Suprapubic skin (tissue), 4 donors: ENCODE measurements at regions not wholly inside any gene's neighbourhood (a gene's known extent, or its start where the extent isn't known, plus 50 kb on each side); places are given as distances from the start of the nearest gene placed in this dataset.

Experiments
- DNase-seq, 2 donors: peaks; one replicate each; pipeline ENCODE4 v3.0.0-alpha.2; 2019; ENCODE audit warnings: low spot score in 2 of 2
- H3K27ac ChIP-seq: fragments of 200-600 bp; sonication (generic); one replicate; pipeline ENCODE4 v1.5.1; 2019
- H3K27me3 ChIP-seq: fragments of 200-600 bp; sonication (generic); one replicate; pipeline ENCODE4 v1.5.1; 2019
- H3K36me3 ChIP-seq: fragments of 200-600 bp; sonication (generic); one replicate; pipeline ENCODE4 v1.5.1; 2019
- H3K4me1 ChIP-seq: fragments of 200-600 bp; sonication (generic); one replicate; pipeline ENCODE4 v1.5.1; 2019
- H3K4me3 ChIP-seq: fragments of 200-600 bp; sonication (generic); one replicate; pipeline ENCODE4 v1.5.1; 2019; ENCODE audit warnings: mild to moderate bottlenecking
- H3K9me3 ChIP-seq: fragments of 200-600 bp; sonication (generic); one replicate; pipeline ENCODE4 v1.5.1; 2019
- CTCF ChIP-seq, 2 donors: fragments of 200-600 bp in 1 of 2; fragments of 450-650 bp in 1 of 2; sonication (generic) in 1 of 2; IDR thresholded peaks; one replicate each; pipeline ENCODE4 v1.5.1; 2016 to 2019; ENCODE audit warnings: antibody characterized with exemption in 2 of 2, mild to moderate bottlenecking in 1 of 2, moderate library complexity in 1 of 2
- EP300 ChIP-seq: sonication (generic); formaldehyde crosslinking; IDR thresholded peaks from one replicate; pipeline ENCODE4 v1.6.1; 2017; ENCODE audit warnings: antibody characterized with exemption
- POLR2A ChIP-seq, 2 donors: fragments of 450-650 bp; IDR thresholded peaks; one replicate each; pipeline ENCODE4 v1.6.1; 2017; ENCODE audit warnings: antibody characterized with exemption in 2 of 2, mild to moderate bottlenecking in 2 of 2, moderate library complexity in 2 of 2
- POLR2AphosphoS5 ChIP-seq, 3 donors: sonication (generic); formaldehyde crosslinking; IDR thresholded peaks; one replicate each; pipeline ENCODE4 v1.6.1; 2017; ENCODE audit warnings: antibody characterized with exemption in 3 of 3
- WGBS: methylation state at CpG from one replicate; pipeline ENCODE4 v1.1.5; 2018; 5-methylcytosine and 5-hydroxymethylcytosine counted together

GRCh38 chr12:77374673-77375072, 309.3 kb upstream of the E2F7 start:
- no peaks in the 10 kb centered on the region for H3K9me3 ChIP-seq
- DNase-seq: no peak
- H3K4me3 ChIP-seq: no peak overlapping the region
- no peaks in the 10 kb centered on the region for H3K27me3 ChIP-seq
- H3K27ac ChIP-seq: no peak overlapping the region
- TF ChIP-seq CTCF (IDR thresholded peaks at IDR 0.05): no peak
- TF ChIP-seq POLR2A (IDR thresholded peaks at IDR 0.05): no peak
- TF ChIP-seq POLR2AphosphoS5 (IDR thresholded peaks at IDR 0.05): no peak
- no peak for TF ChIP-seq EP300
- WGBS: 23% methylated on average over 1 of the region's 1 CpG
- no peaks in the 10 kb centered on the region for H3K36me3 ChIP-seq
- H3K4me1 ChIP-seq: no peaks in the 10 kb centered on the region

GRCh38 chr12:77372494-77372893, 307.1 kb upstream of the E2F7 start:
- DNase-seq: no peak
- Histone ChIP-seq H3K9me3 (no peaks in the 10 kb centered on the region), H3K27ac (no peak overlapping the region), H3K27me3 (no peaks in the 10 kb centered on the region), H3K4me3 (no peak overlapping the region), H3K36me3 (no peaks in the 10 kb centered on the region), H3K4me1 (no peaks in the 10 kb centered on the region)
- TF ChIP-seq EP300 (no peak), POLR2A (IDR thresholded peaks at IDR 0.05) (no peak), POLR2AphosphoS5 (IDR thresholded peaks at IDR 0.05) (no peak), CTCF (IDR thresholded peaks at IDR 0.05) (no peak)
- WGBS: 47% methylated on average over 1 of the region's 1 CpG

- 94% methylated on average over 2 of the region's 2 CpGs for whole genome bisulfite sequencing
- H3K27ac ChIP-seq: no peak overlapping the region
- no peaks in the 10 kb centered on the region for H3K36me3 ChIP-seq
- no peaks in the 10 kb centered on the region for H3K4me1 ChIP-seq
- TF ChIP-seq CTCF (IDR thresholded peaks at IDR 0.05) (no peak), POLR2A (IDR thresholded peaks at IDR 0.05) (no peak), POLR2AphosphoS5 (IDR thresholded peaks at IDR 0.05) (no peak), EP300 (no peak)
- H3K4me3 ChIP-seq: no peak overlapping the region
- no peaks in the 10 kb centered on the region for H3K9me3 ChIP-seq
- DNase-seq: no peak
- H3K27me3 ChIP-seq: no peaks in the 10 kb centered on the region
Measured at GRCh38 chr12:77372026-77372425, 306.7 kb upstream of the E2F7 start.

GRCh38 chr12:77368379-77368778, 303.0 kb upstream of the E2F7 start:
- Histone ChIP-seq H3K4me3 (no peak overlapping the region), H3K27me3 (no peaks in the 10 kb centered on the region), H3K4me1 (no peaks in the 10 kb centered on the region), H3K27ac (no peak overlapping the region), H3K36me3 (no peaks in the 10 kb centered on the region), H3K9me3 (no peaks in the 10 kb centered on the region)
- TF ChIP-seq POLR2AphosphoS5 (IDR thresholded peaks at IDR 0.05) (no peak), POLR2A (IDR thresholded peaks at IDR 0.05) (no peak), CTCF (IDR thresholded peaks at IDR 0.05) (no peak), EP300 (no peak)
- no peak for DNase-seq
- WGBS: 93% methylated on average over 2 of the region's 2 CpGs

GRCh38 chr12:77366616-77367015, 301.2 kb upstream of the E2F7 start:
- Histone ChIP-seq H3K27ac (no peak overlapping the region), H3K4me3 (no peak overlapping the region), H3K36me3 (no peaks in the 10 kb centered on the region), H3K4me1 (no peaks in the 10 kb centered on the region), H3K27me3 (no peaks in the 10 kb centered on the region), H3K9me3 (no peaks in the 10 kb centered on the region)
- no peak for TF ChIP-seq EP300
- TF ChIP-seq POLR2A (IDR thresholded peaks at IDR 0.05): no peak
- TF ChIP-seq CTCF (IDR thresholded peaks at IDR 0.05): no peak
- no peak for TF ChIP-seq POLR2AphosphoS5 (IDR thresholded peaks at IDR 0.05)
- DNase-seq: no peak
- WGBS: 97% methylated on average over 2 of the region's 2 CpGs
